Progenitor cell of endocrine pancreas (in vitro differentiated cells): ENCODE measurements at regions not wholly inside any gene's neighbourhood (a gene's known extent, or its start where the extent isn't known, plus 50 kb on each side); places are given as distances from the start of the nearest gene placed in this dataset.

Experiments used
- DNase-seq: peaks from one replicate; pipeline ENCODE4 v3.0.0; 2021; ENCODE audit warnings: low spot score; ENCODE audit not compliant: unreplicated experiment
- H3K27ac Mint-ChIP-seq: 2 replicates; pipeline ENCODE4 v1.8.0; 2021; ENCODE audit warnings: mild to moderate bottlenecking, moderate library complexity, mixed read lengths
- H3K27me3 Mint-ChIP-seq: 2 replicates; pipeline ENCODE4 v1.8.0; 2021; ENCODE audit warnings: mixed read lengths
- H3K36me3 Mint-ChIP-seq: 2 replicates; pipeline ENCODE4 v1.8.0; 2022; ENCODE audit warnings: mixed read lengths; ENCODE audit not compliant: insufficient read depth
- H3K4me1 Mint-ChIP-seq: 2 replicates; pipeline ENCODE4 v1.8.0; 2021; ENCODE audit warnings: low read depth, mixed read lengths
- H3K4me3 Mint-ChIP-seq: 2 replicates; pipeline ENCODE4 v1.8.0; 2021; ENCODE audit warnings: low read depth, mild to moderate bottlenecking, moderate library complexity, mixed read lengths
- H3K9me3 Mint-ChIP-seq: 2 replicates; pipeline ENCODE4 v1.8.0; 2021; ENCODE audit warnings: low read depth, mixed read lengths
- CTCF ChIP-seq: fragments of 200-600 bp; sonication (generic); IDR thresholded peaks from one replicate; pipeline ENCODE4 v1.5.0; 2021; ENCODE audit warnings: antibody characterized with exemption, mild to moderate bottlenecking; ENCODE audit not compliant: unreplicated experiment

GRCh38 chr5:169354921-169355320, 54.0 kb upstream of the SLIT3 start:
- Mint-ChIP-seq H3K9me3 (no peaks in the 10 kb centered on the region), H3K27ac (no peak overlapping the region), H3K4me1 (peaks cover 2% of the 10 kb centered on the region), H3K4me3 (no peak overlapping the region), H3K36me3 (no peaks in the 10 kb centered on the region), H3K27me3 (peaks cover under 1% of the 10 kb centered on the region)
- TF ChIP-seq CTCF, result no peak
- no peak for DNase-seq

- H3K4me3 Mint-ChIP-seq, result no peak overlapping the region
- no peaks in the 10 kb centered on the region for H3K27me3 Mint-ChIP-seq
- no peaks in the 10 kb centered on the region for H3K9me3 Mint-ChIP-seq
- no peak for DNase-seq
- no peak for TF ChIP-seq CTCF
- H3K4me1 Mint-ChIP-seq, result peaks cover 2% of the 10 kb centered on the region
- H3K27ac Mint-ChIP-seq, result no peak overlapping the region
- H3K36me3 Mint-ChIP-seq, result no peaks in the 10 kb centered on the region
Observed at GRCh38 chr5:169354263-169354662, 53.3 kb upstream of the SLIT3 start.

GRCh38 chr5:169352901-169353300, 52.0 kb upstream of the SLIT3 start:
- Mint-ChIP-seq H3K27me3 (no peaks in the 10 kb centered on the region), H3K9me3 (no peaks in the 10 kb centered on the region), H3K27ac (no peak overlapping the region)

DNA sequence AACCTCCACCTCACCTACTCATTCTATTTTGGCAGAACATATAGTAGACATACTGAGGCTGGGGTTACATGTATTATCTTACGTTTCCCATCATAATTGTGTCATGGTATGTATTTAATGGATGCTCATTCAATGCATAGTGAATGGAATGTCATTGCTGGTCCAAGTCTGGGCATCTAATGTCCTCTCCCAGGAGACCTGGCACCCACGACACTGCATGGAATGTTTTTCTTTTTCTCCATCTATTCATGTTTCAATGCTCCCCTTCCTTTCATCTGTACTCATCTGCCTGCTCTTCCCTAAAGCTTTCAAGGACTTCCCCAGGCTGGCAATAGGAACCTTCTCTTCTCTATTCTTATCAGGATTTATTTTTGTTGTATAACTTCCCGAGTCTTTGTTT, 50.8 kb upstream of the SLIT3 start:
- no peak for TF ChIP-seq CTCF
- Mint-ChIP-seq H3K4me3 (no peak overlapping the region), H3K27me3 (peaks cover 3% of the 10 kb centered on the region), H3K4me1 (peaks cover 2% of the 10 kb centered on the region), H3K27ac (no peak overlapping the region), H3K36me3 (no peaks in the 10 kb centered on the region), H3K9me3 (no peaks in the 10 kb centered on the region)
- DNase-seq, result no peak

More at GRCh38 chr5:169352901-169353300, 52.0 kb upstream of the SLIT3 start:
- no peak overlapping the region for H3K4me3 Mint-ChIP-seq
- DNase-seq, result no peak
- peaks cover 2% of the 10 kb centered on the region for H3K4me1 Mint-ChIP-seq
- no peak for TF ChIP-seq CTCF
- no peaks in the 10 kb centered on the region for H3K36me3 Mint-ChIP-seq

GRCh38 chr5:169350759-169351240, 49.9 kb upstream of the SLIT3 start:
- H3K4me1 Mint-ChIP-seq, result peaks cover 2% of the 10 kb centered on the region
- DNase-seq, result no peak
- H3K27ac Mint-ChIP-seq, result no peak overlapping the region

More at GRCh38 chr5:169350759-169351240, 49.9 kb upstream of the SLIT3 start:
- no peak for TF ChIP-seq CTCF
- Mint-ChIP-seq H3K27me3 (peaks cover 6% of the 10 kb centered on the region), H3K4me3 (no peak overlapping the region), H3K9me3 (no peaks in the 10 kb centered on the region), H3K36me3 (no peaks in the 10 kb centered on the region)
